Mesenchymal stem cell (in vitro differentiated cells and primary cell): ENCODE measurements at regions not wholly inside any gene's neighbourhood (a gene's known extent, or its start where the extent isn't known, plus 50 kb on each side); places are given as distances from the start of the nearest gene placed in this dataset.

Source experiments
- DNase-seq: peaks from one replicate; pipeline ENCODE4 v3.0.0-alpha.2; 2013
- H2AFZ ChIP-seq: one replicate; pipeline ENCODE4 v1.6.1; 2013; ENCODE audit warnings: low read depth, mild to moderate bottlenecking, control low read depth, inconsistent platforms, low read length, moderate library complexity
- H2AK5ac ChIP-seq: 2 replicates; pipeline ENCODE4 v1.6.1; 2013; ENCODE audit warnings: low read length, moderate library complexity, mild to moderate bottlenecking, inconsistent platforms; ENCODE audit not compliant: severe bottlenecking
- H2BK120ac ChIP-seq: one replicate; pipeline ENCODE4 v1.6.1; 2013; ENCODE audit warnings: low read depth, mild to moderate bottlenecking, inconsistent platforms, low read length, moderate library complexity
- H2BK12ac ChIP-seq, 2 experiments: one replicate each; pipeline ENCODE4 v1.6.1; 2013; ENCODE audit warnings: inconsistent platforms in 2 of 2, low read length in 2 of 2, mild to moderate bottlenecking in 2 of 2, moderate library complexity in 2 of 2, control low read depth in 1 of 2
- H2BK15ac ChIP-seq: one replicate; pipeline ENCODE4 v1.6.1; 2013; ENCODE audit warnings: mild to moderate bottlenecking, low read depth, inconsistent platforms; ENCODE audit not compliant: poor library complexity, severe bottlenecking
- H2BK5ac ChIP-seq: 2 replicates; pipeline ENCODE4 v1.6.1; 2013; ENCODE audit warnings: low read depth, mild to moderate bottlenecking, low read length, control low read depth, inconsistent platforms; ENCODE audit not compliant: poor library complexity, severe bottlenecking
- H3K14ac ChIP-seq, 2 experiments: one replicate each; pipeline ENCODE4 v1.6.1; 2013; ENCODE audit warnings: inconsistent platforms in 2 of 2, low read length in 2 of 2, control low read depth in 1 of 2, mild to moderate bottlenecking in 1 of 2, moderate library complexity in 1 of 2
- H3K18ac ChIP-seq, 2 experiments: one replicate each; pipeline ENCODE4 v1.6.1; 2013; ENCODE audit warnings: inconsistent platforms in 2 of 2, low read length in 2 of 2, control low read depth in 1 of 2, low read depth in 1 of 2, mild to moderate bottlenecking in 1 of 2
- H3K23ac ChIP-seq, 2 experiments: one replicate each; pipeline ENCODE4 v1.6.1; 2013; ENCODE audit warnings: inconsistent platforms in 2 of 2, low read length in 2 of 2, mild to moderate bottlenecking in 2 of 2, moderate library complexity in 2 of 2, control low read depth in 1 of 2
- H3K27ac ChIP-seq: 2 replicates; pipeline ENCODE4 v1.5.1; 2013; ENCODE audit warnings: mild to moderate bottlenecking, moderate library complexity, low read length, control low read depth, inconsistent platforms; ENCODE audit not compliant: poor library complexity, severe bottlenecking
- H3K27me3 ChIP-seq, 2 experiments: 2 replicates each; pipeline versions ENCODE4 v1.6.1 to v1.7.0; 2013; ENCODE audit warnings: low read length in 2 of 2, mild to moderate bottlenecking in 2 of 2, moderate library complexity in 2 of 2, control low read depth in 1 of 2, inconsistent platforms in 1 of 2; ENCODE audit not compliant: control insufficient read depth in 1 of 2, insufficient read depth in 1 of 2
- H3K36me3 ChIP-seq, 2 experiments: 2 replicates each; pipeline versions ENCODE4 v1.6.1 to v1.7.0; 2013; ENCODE audit warnings: low read length in 2 of 2, control low read depth in 1 of 2, inconsistent platforms in 1 of 2, low read depth in 1 of 2, mild to moderate bottlenecking in 1 of 2; ENCODE audit not compliant: insufficient read depth in 2 of 2, control insufficient read depth in 1 of 2
- H3K4ac ChIP-seq, 2 experiments: one replicate each; pipeline ENCODE4 v1.6.1; 2013; ENCODE audit warnings: inconsistent platforms in 2 of 2, low read length in 2 of 2, mild to moderate bottlenecking in 2 of 2, moderate library complexity in 2 of 2, control low read depth in 1 of 2, low read depth in 1 of 2
- H3K4me1 ChIP-seq: 2 replicates; pipeline ENCODE4 v1.6.1; 2013; ENCODE audit warnings: low read depth, low read length, control low read depth; ENCODE audit not compliant: control insufficient read depth, insufficient read depth
- H3K4me2 ChIP-seq: 2 replicates; pipeline ENCODE4 v1.6.1; 2013; ENCODE audit warnings: low read length, mild to moderate bottlenecking, inconsistent platforms; ENCODE audit not compliant: poor library complexity, severe bottlenecking
- H3K4me3 ChIP-seq, 2 experiments: 2 replicates each; pipeline versions ENCODE4 v1.5.1 to v1.7.0; 2013; ENCODE audit warnings: low read length in 2 of 2, mild to moderate bottlenecking in 2 of 2, control low read depth in 1 of 2, low read depth in 1 of 2; ENCODE audit not compliant: insufficient read depth in 1 of 2
- H3K79me1 ChIP-seq: replicated peaks from 2 replicates; pipeline ENCODE4 v1.6.1; 2013; ENCODE audit warnings: mild to moderate bottlenecking, control low read depth, low read length, inconsistent platforms; ENCODE audit not compliant: poor library complexity, severe bottlenecking
- H3K9ac ChIP-seq: 2 replicates; pipeline ENCODE4 v1.7.0; 2013; ENCODE audit warnings: mild to moderate bottlenecking, low read length, moderate library complexity
- H3K9me3 ChIP-seq: 2 replicates; pipeline ENCODE4 v1.7.0; 2013; ENCODE audit warnings: mild to moderate bottlenecking, low read length; ENCODE audit not compliant: control insufficient read depth
- H4K8ac ChIP-seq: one replicate; pipeline ENCODE4 v1.6.1; 2013; ENCODE audit warnings: inconsistent platforms, mild to moderate bottlenecking, low read length, moderate library complexity
- H4K91ac ChIP-seq: one replicate; pipeline ENCODE4 v1.6.1; 2013; ENCODE audit warnings: mild to moderate bottlenecking, low read length, inconsistent platforms
- WGBS: methylation state at CpG from one replicate; pipeline ENCODE4 v1.1.7; 2013; ENCODE audit warnings: mixed read lengths; 5-methylcytosine and 5-hydroxymethylcytosine counted together

DNA sequence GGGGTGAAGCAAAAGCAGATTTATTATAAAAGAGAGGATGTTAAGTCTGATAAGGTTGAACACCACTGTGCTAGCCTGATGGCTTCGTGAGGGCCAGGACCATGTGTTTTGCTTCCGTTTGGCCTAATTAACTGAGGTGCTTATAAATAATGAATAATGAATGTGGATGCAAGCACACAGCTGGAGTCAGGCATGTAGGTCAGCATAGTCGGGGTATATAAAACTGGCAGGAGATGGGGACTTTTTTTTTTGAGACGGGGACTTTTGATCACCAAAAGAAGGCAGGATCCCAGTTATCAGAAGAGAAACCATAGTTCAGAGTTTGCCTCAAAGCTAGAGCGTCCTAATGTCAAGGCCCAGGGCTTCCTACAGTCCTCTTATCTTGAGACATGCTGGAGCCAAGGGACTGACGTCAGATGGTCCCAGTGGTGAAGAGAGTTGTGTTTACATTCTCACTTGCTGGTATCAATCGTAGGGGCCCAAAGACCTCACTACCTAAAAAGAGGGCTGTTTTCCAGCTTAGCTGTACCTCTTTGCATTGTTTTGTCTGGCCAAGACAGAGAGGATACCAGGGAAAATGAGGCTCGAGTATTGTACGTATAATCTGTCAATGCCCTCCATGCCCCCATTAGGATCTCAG is 50.4 kb downstream of the RTL9 start:
- Histone ChIP-seq H3K36me3 (no peaks in the 10 kb centered on the region), H3K14ac (no peak overlapping the region), H2BK15ac (no peak overlapping the region), H2AK5ac (no peak overlapping the region), H2BK12ac (no peak overlapping the region), H3K18ac (no peak overlapping the region), H3K27me3 (peaks cover 0 to 23% of the 10 kb centered on the region in 2 experiments), H3K23ac (no peak overlapping the region), H3K9me3 (no peaks in the 10 kb centered on the region), H3K4me3 (no peak overlapping the region), H2BK5ac (no peak overlapping the region), H4K91ac (no peak overlapping the region), H3K4ac (no peak overlapping the region), H3K27ac (no peak overlapping the region), H2BK120ac (no peak overlapping the region), H4K8ac (no peak overlapping the region), H3K9ac (no peak overlapping the region), H3K79me1 (no peaks in the 10 kb centered on the region), H3K4me2 (no peak overlapping the region), H2AFZ (no peak overlapping the region), H3K4me1 (peaks cover 5% of the 10 kb centered on the region)
- 54% methylated on average over 9 of the region's 9 CpGs for WGBS
- DNase-seq: peak; percentile 78

GRCh38 chrX:110409925-110410324 is 51.3 kb downstream of the RTL9 start:
- Histone ChIP-seq H3K9ac (no peak overlapping the region), H2AK5ac (no peak overlapping the region), H4K8ac (no peak overlapping the region), H2BK15ac (no peak overlapping the region), H4K91ac (no peak overlapping the region), H2BK120ac (no peak overlapping the region), H3K27ac (no peak overlapping the region), H2AFZ (no peak overlapping the region), H3K36me3 (no peaks in the 10 kb centered on the region), H3K4me1 (peaks cover 5% of the 10 kb centered on the region), H3K23ac (no peak overlapping the region), H3K18ac (no peak overlapping the region), H3K14ac (no peak overlapping the region), H3K4me2 (no peak overlapping the region), H3K9me3 (no peaks in the 10 kb centered on the region), H3K4ac (no peak overlapping the region), H3K4me3 (no peak overlapping the region), H2BK12ac (no peak overlapping the region), H3K27me3 (peaks cover 0 to 23% of the 10 kb centered on the region in 2 experiments), H3K79me1 (no peaks in the 10 kb centered on the region), H2BK5ac (no peak overlapping the region)
- DNase-seq: peak; percentile 79
- 7% methylated on average over 4 of the region's 6 CpGs for WGBS

- Histone ChIP-seq H3K14ac (no peak overlapping the region), H2BK15ac (no peak overlapping the region), H4K8ac (no peak overlapping the region), H3K79me1 (no peaks in the 10 kb centered on the region), H3K27me3 (peaks cover 0 to 23% of the 10 kb centered on the region in 2 experiments), H2AFZ (no peak overlapping the region), H3K18ac (no peak overlapping the region), H3K4me1 (peaks cover 5% of the 10 kb centered on the region), H3K9me3 (no peaks in the 10 kb centered on the region), H2BK120ac (no peak overlapping the region), H3K27ac (no peak overlapping the region), H2BK5ac (no peak overlapping the region), H4K91ac (no peak overlapping the region), H3K23ac (no peak overlapping the region), H3K4ac (no peak overlapping the region), H3K36me3 (no peaks in the 10 kb centered on the region), H3K4me2 (no peak overlapping the region), H2BK12ac (no peak overlapping the region), H3K9ac (no peak overlapping the region), H2AK5ac (no peak overlapping the region), H3K4me3 (no peak overlapping the region)
- DNase-seq: no peak
- 96% methylated on average over 5 of the region's 5 CpGs for WGBS
These were observed 52.0 kb downstream of the RTL9 start for GRCh38 chrX:110410603-110411002.

DNA sequence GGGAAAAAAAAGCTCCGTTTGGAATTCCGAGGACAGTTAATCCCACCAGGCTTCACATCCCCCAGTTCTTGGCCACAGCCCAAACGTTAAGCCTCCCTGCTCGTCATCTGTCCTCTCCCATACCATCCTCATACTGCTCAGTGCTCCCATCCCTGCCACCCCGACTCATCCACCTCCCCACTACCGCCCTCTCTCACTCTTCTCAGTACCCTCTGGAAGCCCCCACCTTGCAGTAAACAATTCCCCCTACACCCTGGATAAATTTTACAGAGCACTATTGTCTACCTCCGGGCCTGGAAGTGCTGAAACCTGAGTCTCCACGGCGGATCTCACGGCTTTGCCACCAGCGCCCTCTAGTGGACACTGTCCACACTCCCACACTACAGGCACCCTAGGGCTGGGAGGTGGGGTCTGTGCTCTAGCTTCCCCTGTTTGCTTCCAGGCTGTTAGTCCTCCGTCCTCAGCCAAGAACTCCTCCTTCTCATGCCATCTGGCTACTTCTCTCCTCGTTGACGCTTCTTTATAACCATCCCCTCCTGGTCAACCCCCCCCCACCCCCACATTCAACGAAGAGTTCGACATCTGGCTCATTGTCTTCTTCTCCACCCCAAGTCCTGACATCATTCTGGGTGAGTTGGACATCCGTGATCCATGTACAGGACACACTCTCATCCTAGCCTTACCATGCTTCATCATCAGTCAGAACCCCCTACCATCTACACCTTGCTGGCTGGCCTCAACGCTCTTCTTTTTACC is 54.5 kb downstream of the RTL9 start:
- Histone ChIP-seq H3K4me3 (no peak overlapping the region), H3K9me3 (no peaks in the 10 kb centered on the region), H3K27ac (no peak overlapping the region), H3K4me1 (peaks cover 2% of the 10 kb centered on the region), H2BK12ac (no peak overlapping the region), H3K18ac (peak overlapping the region in 1 of 2 experiments; percentile 66), H3K79me1 (no peaks in the 10 kb centered on the region), H3K27me3 (peaks cover 0 to 18% of the 10 kb centered on the region in 2 experiments), H3K4me2 (peak overlapping the region; percentile 7), H4K8ac (no peak overlapping the region), H2BK5ac (no peak overlapping the region), H3K14ac (no peak overlapping the region), H2BK15ac (no peak overlapping the region), H2AK5ac (no peak overlapping the region), H3K36me3 (no peaks in the 10 kb centered on the region), H2AFZ (no peak overlapping the region), H4K91ac (no peak overlapping the region), H2BK120ac (no peak overlapping the region), H3K4ac (no peak overlapping the region), H3K23ac (no peak overlapping the region), H3K9ac (peak overlapping the region; percentile 41)
- WGBS: 11% methylated on average over 17 of the region's 18 CpGs
- DNase-seq: peak; percentile 76
